ENCODE measurements at regions not wholly inside any gene's neighbourhood (a gene's known extent, or its start where the extent isn't known, plus 50 kb on each side); places are given as distances from the start of the nearest gene placed in this dataset.

- TF ChIP-seq CTCF (IDR thresholded peaks at IDR 0.05; ENCODE audit: borderline replicate concordance, extremely low read depth, low read length, poor library complexity, severe bottlenecking) = no peak
- no peak for TF ChIP-seq EZH2 (IDR thresholded peaks at IDR 0.05; ENCODE audit: borderline replicate concordance, low read depth, low read length, severe bottlenecking)
Observed at GRCh38 chr1:221983444-221983843, 241.6 kb upstream of the DUSP10 start.

Measured in DND-41 (cell line).